Spleen (tissue), 7 donors: ENCODE measurements at regions not wholly inside any gene's neighbourhood (a gene's known extent, or its start where the extent isn't known, plus 50 kb on each side); places are given as distances from the start of the nearest gene placed in this dataset.

Experiments used
- CTCF ChIP-seq, 11 experiments: fragments of 200-600 bp in 7 of 11; fragments of 450-650 bp in 4 of 11; sonication (generic) in 4 of 11; IDR thresholded peaks in 8 of 11; conservative IDR thresholded peaks in 3 of 11; 1 replicate in 7 of 11; 2 replicates in 4 of 11; pipeline versions ENCODE4 v1.4.0 to v1.8.0; 2016 to 2021; ENCODE audit warnings: antibody characterized with exemption in 11 of 11, inconsistent platforms in 4 of 11, mild to moderate bottlenecking in 1 of 11
- POLR2A ChIP-seq, 3 donors: fragments of 450-650 bp; IDR thresholded peaks; one replicate each; pipeline ENCODE4 v1.5.1; 2017; ENCODE audit warnings: antibody characterized with exemption in 3 of 3, mild to moderate bottlenecking in 1 of 3
- POLR2AphosphoS5 ChIP-seq, 3 donors: sonication (generic); formaldehyde crosslinking; IDR thresholded peaks; one replicate each; pipeline ENCODE4 v1.5.1; 2017; ENCODE audit warnings: antibody characterized with exemption in 3 of 3
- donor health status: DM: no; HTN: no; CAD: no; lungs with moderate emphysema.
- donor health status: DM: no; HTN: no; CAD: no.
- donor health status: DM: no; HTN: no; CAD: no.

DNA sequence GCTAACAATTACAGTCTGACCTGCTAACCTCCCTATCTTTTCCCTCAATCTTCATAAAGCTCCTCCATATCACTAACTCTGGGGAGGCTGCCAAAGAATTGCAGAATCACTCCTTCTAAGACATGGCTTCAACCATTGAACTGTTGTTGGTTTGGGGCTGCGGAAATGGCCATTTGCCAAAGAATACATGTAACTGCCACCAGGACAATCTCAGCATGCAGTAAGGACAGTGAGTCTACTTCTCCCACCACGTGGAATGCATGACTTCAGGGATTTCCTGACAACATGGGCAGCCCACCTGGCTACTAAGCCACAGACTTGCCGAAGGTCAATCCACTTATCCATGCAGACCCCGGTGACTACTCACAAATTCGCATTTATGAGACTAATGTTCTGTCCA is 104.3 kb upstream of the NUDT7 start:
- TF ChIP-seq POLR2AphosphoS5 (IDR thresholded peaks at IDR 0.05) (no peak), CTCF (IDR thresholded peaks at IDR 0.05 in 8 of 11, conservative IDR thresholded peaks at IDR 0.05 in 3 of 11) (no peak), POLR2A (IDR thresholded peaks at IDR 0.05) (no peak)
